ENCODE measurements at regions not wholly inside any gene's neighbourhood (a gene's known extent, or its start where the extent isn't known, plus 50 kb on each side); places are given as distances from the start of the nearest gene placed in this dataset.

GRCh38 chr15:88377509-88377908, 89.7 kb downstream of the MRPL46 start:
- H3K4me3 ChIP-seq, result no peak overlapping the region
- no peaks in the 10 kb centered on the region for H3K36me3 ChIP-seq
- H3K27ac ChIP-seq, result no peak overlapping the region
- DNase-seq (ENCODE audit: low spot score in 2 of 2), result no peak
- intact Hi-C loops (cut with DNase I; ENCODE audit: low total_unique reads), result no loop called here
- H3K9me3 ChIP-seq, result no peaks in the 10 kb centered on the region
- H3K4me1 ChIP-seq, result no peaks in the 10 kb centered on the region
- H3K27me3 ChIP-seq, result no peaks in the 10 kb centered on the region
- TF ChIP-seq POLR2A (IDR thresholded peaks at IDR 0.05) (no peak), POLR2AphosphoS5 (IDR thresholded peaks at IDR 0.05) (no peak), CTCF (IDR thresholded peaks at IDR 0.05) (no peak)

- Histone ChIP-seq H3K4me3 (no peak overlapping the region), H3K9me3 (no peaks in the 10 kb centered on the region), H3K27me3 (no peaks in the 10 kb centered on the region), H3K4me1 (no peaks in the 10 kb centered on the region), H3K27ac (no peak overlapping the region), H3K36me3 (no peaks in the 10 kb centered on the region)
- intact Hi-C loops (cut with DNase I; ENCODE audit: low total_unique reads), result no loop called here
- TF ChIP-seq CTCF (IDR thresholded peaks at IDR 0.05) (no peak), POLR2AphosphoS5 (IDR thresholded peaks at IDR 0.05) (no peak), POLR2A (IDR thresholded peaks at IDR 0.05) (no peak)
- no peak for DNase-seq (ENCODE audit: low spot score in 2 of 2)
These were observed 90.5 kb downstream of the MRPL46 start for GRCh38 chr15:88376574-88377174.

GRCh38 chr15:88375234-88375927, 91.8 kb downstream of the MRPL46 start:
- TF ChIP-seq CTCF (IDR thresholded peaks at IDR 0.05), result no peak
- no peak for TF ChIP-seq POLR2AphosphoS5 (IDR thresholded peaks at IDR 0.05)
- TF ChIP-seq POLR2A (IDR thresholded peaks at IDR 0.05), result no peak
- Histone ChIP-seq H3K4me3 (no peak overlapping the region), H3K36me3 (no peaks in the 10 kb centered on the region), H3K9me3 (no peaks in the 10 kb centered on the region), H3K27ac (no peak overlapping the region), H3K27me3 (no peaks in the 10 kb centered on the region), H3K4me1 (no peaks in the 10 kb centered on the region)
- intact Hi-C loops (cut with DNase I; ENCODE audit: low total_unique reads), result no loop called here
- DNase-seq (ENCODE audit: low spot score in 2 of 2), result no peak

- H3K27me3 ChIP-seq, result no peaks in the 10 kb centered on the region
- H3K36me3 ChIP-seq, result no peaks in the 10 kb centered on the region
- intact Hi-C loops (cut with DNase I; ENCODE audit: low total_unique reads), result no loop called here
- no peaks in the 10 kb centered on the region for H3K9me3 ChIP-seq
- no peak for DNase-seq (ENCODE audit: low spot score in 2 of 2)
- no peaks in the 10 kb centered on the region for H3K4me1 ChIP-seq
- no peak overlapping the region for H3K27ac ChIP-seq
- TF ChIP-seq POLR2A (IDR thresholded peaks at IDR 0.05) (no peak), POLR2AphosphoS5 (IDR thresholded peaks at IDR 0.05) (no peak), CTCF (IDR thresholded peaks at IDR 0.05) (no peak)
- H3K4me3 ChIP-seq, result no peak overlapping the region
These were observed 102.1 kb downstream of the MRPL46 start for GRCh38 chr15:88365124-88365523.

- H3K9me3 ChIP-seq, result peaks cover 0 to 25% of the 10 kb centered on the region in 2 donors
- no peaks in the 10 kb centered on the region for H3K4me1 ChIP-seq
- H3K27me3 ChIP-seq, result peaks cover 0 to 3% of the 10 kb centered on the region in 2 donors
- H3K36me3 ChIP-seq, result no peaks in the 10 kb centered on the region
- intact Hi-C loops (cut with DNase I; ENCODE audit: low total_unique reads), result no loop called here
- no peak overlapping the region for H3K4me3 ChIP-seq
- no peak for DNase-seq (ENCODE audit: low spot score in 2 of 2)
- H3K27ac ChIP-seq, result no peak overlapping the region
- TF ChIP-seq CTCF (IDR thresholded peaks at IDR 0.05) (no peak), POLR2A (IDR thresholded peaks at IDR 0.05) (no peak), POLR2AphosphoS5 (IDR thresholded peaks at IDR 0.05) (no peak)
These were observed 92.2 kb upstream of the NTRK3 start for GRCh38 chr15:88348579-88349230.

Data from breast epithelium (tissue), 4 donors.